ENCODE measurements at regions not wholly inside any gene's neighbourhood (a gene's known extent, or its start where the extent isn't known, plus 50 kb on each side); places are given as distances from the start of the nearest gene placed in this dataset.

- DNase-seq = no peak
Observed at GRCh38 chr1:65486613-65487012, 66.1 kb downstream of the LEPR start.

GRCh38 chr1:65489481-65489880, 69.0 kb downstream of the LEPR start:
- no peak for DNase-seq

GRCh38 chr1:65490231-65491009, 70.0 kb downstream of the LEPR start:
- DNase-seq = no peak

GRCh38 chr1:65491472-65491871, 71.0 kb downstream of the LEPR start:
- DNase-seq = no peak

- no peak for DNase-seq
Observed at GRCh38 chr1:65493802-65494201, 73.3 kb downstream of the LEPR start.

- no peak for DNase-seq
Observed at GRCh38 chr1:65494671-65495070, 74.2 kb downstream of the LEPR start.

- no peak for DNase-seq
Observed at GRCh38 chr1:65495137-65495536, 74.7 kb downstream of the LEPR start.

- no peak for DNase-seq
Observed at GRCh38 chr1:65497256-65497830, 76.9 kb downstream of the LEPR start.

GRCh38 chr1:65503427-65503826, 83.0 kb downstream of the LEPR start:
- no peak for DNase-seq

GRCh38 chr1:65504263-65504662, 83.8 kb downstream of the LEPR start:
- DNase-seq = no peak

GRCh38 chr1:65505547-65506300, 85.3 kb downstream of the LEPR start:
- DNase-seq = no peak

GRCh38 chr1:65508051-65508450, 87.6 kb downstream of the LEPR start:
- no peak for DNase-seq

- DNase-seq = no peak
Observed at GRCh38 chr1:65509912-65510680, 89.6 kb downstream of the LEPR start.

- DNase-seq = no peak
Observed at GRCh38 chr1:65510961-65511360, 90.5 kb downstream of the LEPR start.

GRCh38 chr1:65512383-65512782, 91.9 kb downstream of the LEPR start:
- DNase-seq = no peak

GRCh38 chr1:65512967-65513780, 92.7 kb downstream of the LEPR start:
- DNase-seq = no peak

GRCh38 chr1:65514041-65514440, 93.6 kb downstream of the LEPR start:
- no peak for DNase-seq

GRCh38 chr1:65524931-65525265, 104.4 kb downstream of the LEPR start:
- peak; percentile 62 for DNase-seq

- peak; percentile 58 for DNase-seq
Observed at GRCh38 chr1:65525266-65526048, 105.0 kb downstream of the LEPR start.

GRCh38 chr1:65526049-65526556, 105.6 kb downstream of the LEPR start:
- DNase-seq = peak; percentile 32

GRCh38 chr1:65527190-65527589, 106.7 kb downstream of the LEPR start:
- DNase-seq = peak; percentile 47

All from hematopoietic multipotent progenitor cell treated with erythropoietin and hydrocortisone succinate and interleukin-3 and kit ligand, for 6 days (in vitro differentiated cells).